GM21529 (cell line): ENCODE measurements at regions not wholly inside any gene's neighbourhood (a gene's known extent, or its start where the extent isn't known, plus 50 kb on each side); places are given as distances from the start of the nearest gene placed in this dataset.

Experiments
- ATAC-seq: cut with Tn5 transposase; IDR thresholded peaks from one replicate; pipeline ENCODE4 v1.9.1; 2021; ENCODE audit not compliant: unreplicated experiment

DNA sequence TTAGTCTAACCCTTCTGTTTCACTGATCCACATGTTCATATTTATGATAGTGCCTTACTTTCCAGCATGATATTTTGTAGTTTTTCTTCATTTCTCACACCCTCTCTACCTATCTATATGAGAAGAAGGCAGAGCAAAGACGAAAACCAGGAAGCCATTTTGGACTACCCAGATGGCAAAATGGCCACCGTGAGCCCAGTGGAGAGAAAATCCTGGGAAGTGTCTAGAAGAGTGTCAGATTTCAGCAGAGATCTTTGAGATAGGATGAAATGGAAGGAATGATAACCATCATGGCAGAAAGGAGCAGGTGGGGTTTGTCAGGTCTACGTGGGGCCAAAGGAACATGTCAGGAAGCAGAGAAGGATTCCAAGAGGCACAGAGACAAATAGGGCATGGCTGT lies 84.0 kb upstream of the MYCN start:
- ATAC-seq: no peak

DNA sequence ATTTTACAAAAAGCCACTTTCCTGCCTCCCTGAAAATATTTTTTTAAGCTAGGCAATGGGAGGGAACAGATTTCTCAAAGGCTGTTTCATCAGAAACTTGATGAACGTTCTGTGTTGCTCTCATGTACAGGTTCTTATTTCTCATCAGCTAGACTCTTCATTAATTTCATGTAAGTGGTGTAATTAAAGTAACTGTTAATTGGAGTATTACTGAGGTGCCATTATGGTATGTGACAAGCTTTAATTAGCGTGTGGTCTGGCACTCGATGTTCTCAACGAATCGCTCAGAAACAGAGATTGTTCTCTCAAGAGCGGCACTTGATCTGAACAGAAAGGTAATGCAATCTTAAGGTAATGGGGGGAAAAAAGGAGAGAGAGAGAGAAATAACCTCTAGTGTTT lies 81.9 kb upstream of the MYCN start:
- ATAC-seq: no peak

GRCh38 chr2:15860051-15860663 lies 80.2 kb upstream of the MYCN start:
- no peak for ATAC-seq

DNA sequence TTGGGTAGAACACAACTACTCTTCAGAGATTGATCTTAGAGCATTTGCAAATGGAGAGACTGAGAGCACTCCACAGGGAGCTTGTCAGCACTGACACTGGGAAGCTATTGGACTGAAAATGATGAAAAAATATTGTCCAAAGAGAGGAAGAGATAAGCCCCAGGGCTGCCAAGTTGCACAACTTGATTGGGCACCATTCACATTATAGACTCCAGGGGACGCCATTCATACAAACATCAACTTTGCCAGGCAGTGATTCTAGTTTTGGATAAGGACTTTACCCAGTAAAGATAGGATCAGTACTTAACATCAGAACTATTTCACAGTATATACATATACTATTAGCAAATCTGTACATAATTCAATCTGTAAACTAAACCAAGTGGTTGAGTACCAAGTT lies 79.6 kb upstream of the MYCN start:
- ATAC-seq: no peak

DNA sequence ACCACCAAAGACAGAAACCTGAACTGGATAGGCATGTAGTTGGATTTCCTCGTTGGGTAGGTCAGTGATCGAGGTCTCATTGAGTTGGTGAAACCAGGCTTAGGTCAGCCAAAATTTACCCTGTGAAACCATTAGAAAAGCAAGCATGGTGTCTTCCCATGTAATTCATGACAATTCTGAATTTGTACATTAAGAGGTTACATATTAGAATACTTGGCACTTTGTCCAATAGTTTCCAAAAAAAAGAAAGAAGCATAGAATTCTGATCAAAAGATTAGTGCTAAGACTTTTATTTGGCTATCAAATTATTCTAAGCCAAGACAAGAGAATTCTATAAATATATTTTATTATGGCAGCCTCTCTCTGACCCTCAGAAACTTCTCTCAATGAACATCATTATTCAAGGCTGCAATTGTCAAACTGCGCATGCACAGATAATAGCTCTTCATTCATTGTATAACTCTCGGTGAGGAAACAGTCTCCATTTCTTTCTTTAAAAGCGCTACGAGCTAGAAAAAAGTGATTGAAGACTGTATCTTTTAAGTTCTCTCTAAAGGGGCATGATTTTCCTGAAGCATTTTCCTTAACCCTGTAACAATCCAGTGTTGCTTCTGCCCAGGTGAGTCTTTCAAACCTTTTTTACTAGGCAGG lies 79.1 kb upstream of the MYCN start:
- no peak for ATAC-seq

- ATAC-seq: no peak
Measured at GRCh38 chr2:15861898-15862297, 78.5 kb upstream of the MYCN start.

DNA sequence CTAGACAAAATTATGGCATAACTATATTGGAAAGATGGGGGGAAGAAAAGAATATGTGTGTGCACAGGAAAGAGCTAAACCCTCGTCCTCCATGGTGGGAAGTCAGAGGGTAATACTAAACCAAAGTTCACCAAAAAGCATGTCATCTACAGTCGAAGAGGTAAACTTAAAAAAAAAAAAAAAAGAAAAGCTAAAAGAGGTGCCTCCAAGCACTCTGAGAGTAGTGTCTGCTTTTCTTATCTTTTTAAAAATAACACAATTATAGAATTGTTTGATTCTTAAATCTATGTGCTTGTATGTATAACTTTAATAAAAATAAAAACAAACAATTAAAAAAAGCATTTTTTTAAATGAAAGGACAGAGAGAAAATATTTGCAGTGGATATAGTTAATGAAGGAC lies 77.3 kb upstream of the MYCN start:
- ATAC-seq: no peak

- ATAC-seq: no peak
Measured at GRCh38 chr2:15863494-15864175, 76.7 kb upstream of the MYCN start.

DNA sequence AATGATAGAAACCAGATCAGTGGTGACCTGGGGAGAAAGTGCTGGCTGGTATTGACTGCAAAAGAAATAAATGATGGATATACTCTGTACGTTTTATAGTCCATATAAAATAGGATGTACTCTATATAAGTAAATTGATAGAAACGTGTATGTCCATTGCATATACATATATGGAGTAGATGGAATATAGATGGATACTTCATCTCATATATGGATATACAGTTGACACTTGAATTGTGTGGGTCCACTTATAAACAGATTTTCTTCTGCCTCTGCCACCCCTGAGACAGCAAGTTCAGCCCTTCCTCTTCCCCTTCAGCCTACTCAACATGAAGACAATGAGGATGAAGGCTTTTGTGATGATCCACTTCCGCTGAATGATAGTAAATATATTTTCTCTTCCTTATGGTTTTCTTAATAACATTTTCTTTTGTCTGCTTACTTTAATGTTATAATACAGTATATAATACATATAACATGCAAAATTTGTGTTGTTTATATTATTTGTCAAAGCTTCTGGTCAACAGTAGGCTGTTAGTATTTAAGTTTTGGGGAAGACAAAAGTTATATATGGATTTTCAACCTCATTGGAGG lies 76.1 kb upstream of the MYCN start:
- ATAC-seq: no peak

DNA sequence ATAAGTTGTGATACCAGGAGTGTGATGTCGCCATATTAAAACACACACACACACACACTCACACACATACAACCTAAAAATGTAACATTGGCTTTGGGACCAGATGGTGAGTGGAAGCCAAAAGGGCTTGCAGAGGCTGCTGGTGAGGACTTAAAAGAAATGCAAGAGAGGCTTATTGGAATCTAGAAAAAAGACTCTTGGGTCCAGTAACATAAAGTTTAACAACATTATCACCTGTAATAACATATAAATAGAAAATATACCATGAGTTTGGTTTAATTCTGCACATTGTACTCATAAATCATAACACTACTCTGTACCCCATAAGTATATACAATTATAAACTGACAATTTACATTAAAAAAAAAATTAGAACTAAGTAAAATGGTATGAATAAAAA lies 74.4 kb upstream of the MYCN start:
- no peak for ATAC-seq

- ATAC-seq: no peak
Measured at GRCh38 chr2:15866563-15867193, 73.7 kb upstream of the MYCN start.

DNA sequence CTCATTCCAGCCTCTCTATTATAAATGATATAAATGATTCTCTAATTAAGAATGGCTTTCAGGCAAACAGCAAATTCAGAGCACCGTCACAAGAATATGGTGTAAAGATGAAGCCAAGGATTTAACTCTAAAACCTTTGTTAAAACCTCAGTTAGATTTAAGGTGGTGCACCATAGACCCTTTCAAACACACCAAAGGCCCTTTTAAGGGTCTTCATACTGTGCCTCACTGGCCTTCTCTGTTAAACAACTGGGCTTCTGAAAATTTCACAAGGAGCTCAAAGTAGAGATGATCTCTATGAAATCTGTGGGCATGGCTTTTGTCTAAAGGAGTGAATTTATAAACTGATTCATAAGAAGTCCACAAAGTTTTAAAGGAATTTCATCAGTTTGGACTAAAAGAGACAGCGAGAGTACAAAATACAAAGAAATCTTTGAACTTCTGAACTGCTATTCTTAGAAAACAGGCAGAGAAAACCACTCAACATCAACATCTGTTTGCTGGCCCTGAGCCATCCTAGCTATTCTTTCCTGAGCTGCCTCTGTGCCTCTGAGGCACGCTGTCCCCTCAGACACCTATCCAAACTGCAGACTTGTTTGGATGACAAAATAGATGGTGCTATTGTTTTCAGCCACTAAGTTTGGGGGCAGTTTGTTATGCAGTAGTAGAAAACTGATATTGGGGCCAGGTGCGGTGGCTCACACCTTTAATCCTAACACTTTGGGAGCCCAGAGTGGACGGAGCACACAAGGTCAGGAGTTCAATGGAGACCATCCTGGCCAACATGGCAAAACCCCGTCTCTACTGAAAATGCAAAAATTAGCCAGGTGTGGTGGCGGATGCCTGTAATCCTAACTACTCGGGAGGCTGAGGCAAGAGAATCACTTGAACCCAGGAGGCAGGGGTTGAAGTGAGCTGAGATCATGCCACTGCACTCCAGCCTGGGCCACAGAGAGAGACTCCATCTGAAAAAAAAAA lies 72.9 kb upstream of the MYCN start:
- ATAC-seq: no peak

DNA sequence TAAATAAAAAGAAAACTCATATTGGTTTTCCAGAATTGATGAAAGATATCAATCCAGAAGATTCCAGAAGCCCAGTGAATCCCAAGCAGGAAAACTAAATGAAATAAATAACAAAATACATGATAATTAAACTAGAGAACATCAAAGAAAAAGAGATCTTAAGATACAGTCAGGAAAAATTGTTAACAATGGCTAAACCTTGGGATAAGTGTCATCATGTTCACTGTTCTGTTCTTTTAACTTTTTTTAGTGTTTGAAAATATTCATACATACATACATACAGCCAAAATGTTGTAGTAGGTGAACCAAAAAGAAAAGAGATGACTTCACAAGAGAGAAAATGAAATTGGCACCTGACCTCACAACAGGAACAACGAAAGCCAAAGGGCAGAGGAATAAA lies 72.2 kb upstream of the MYCN start:
- ATAC-seq: no peak

- ATAC-seq: no peak
Measured at GRCh38 chr2:15868704-15869103, 71.6 kb upstream of the MYCN start.

GRCh38 chr2:15869396-15869795 lies 71.0 kb upstream of the MYCN start:
- ATAC-seq: no peak

DNA sequence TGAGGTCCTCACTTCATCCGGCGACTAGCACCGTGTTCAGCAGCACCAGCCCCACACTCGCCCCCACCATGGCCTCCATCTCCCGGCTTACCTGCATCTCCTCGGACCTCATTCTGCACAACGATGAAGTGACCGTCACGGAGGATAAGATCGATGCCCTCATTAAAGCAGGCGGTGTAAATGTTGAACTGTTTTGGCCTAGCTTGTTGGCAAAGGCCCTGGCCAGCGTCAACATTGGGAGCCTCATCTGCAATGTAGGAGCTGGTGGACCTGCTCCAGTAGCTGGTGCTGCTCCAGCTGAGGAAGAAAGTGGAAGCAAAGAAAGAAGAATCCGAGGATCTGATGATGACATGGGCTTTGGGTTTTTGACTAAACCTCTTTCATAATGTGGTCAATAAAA lies 70.5 kb upstream of the MYCN start:
- ATAC-seq: no peak

GRCh38 chr2:15870565-15870964 lies 69.8 kb upstream of the MYCN start:
- ATAC-seq: no peak

- no peak for ATAC-seq
Measured at GRCh38 chr2:15871239-15871783, 69.0 kb upstream of the MYCN start.

DNA sequence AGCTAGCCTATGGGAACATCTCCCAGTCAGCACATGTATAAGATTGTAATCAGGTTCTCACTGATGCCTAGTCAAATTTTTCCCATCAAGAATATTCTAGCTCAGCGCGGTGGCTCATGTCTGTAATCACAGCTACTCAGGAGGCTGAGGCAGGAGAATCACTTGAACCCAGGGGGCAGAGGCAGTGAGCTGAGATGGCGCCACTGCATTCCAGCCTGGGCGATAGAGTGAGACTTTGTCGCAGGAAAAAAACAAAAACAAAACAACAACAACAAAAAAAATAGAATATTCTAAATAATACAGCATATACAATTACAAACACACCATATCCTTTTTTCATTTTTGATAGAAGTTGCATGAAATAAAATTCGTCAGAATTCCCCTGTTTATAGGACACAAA lies 67.5 kb upstream of the MYCN start:
- no peak for ATAC-seq

DNA sequence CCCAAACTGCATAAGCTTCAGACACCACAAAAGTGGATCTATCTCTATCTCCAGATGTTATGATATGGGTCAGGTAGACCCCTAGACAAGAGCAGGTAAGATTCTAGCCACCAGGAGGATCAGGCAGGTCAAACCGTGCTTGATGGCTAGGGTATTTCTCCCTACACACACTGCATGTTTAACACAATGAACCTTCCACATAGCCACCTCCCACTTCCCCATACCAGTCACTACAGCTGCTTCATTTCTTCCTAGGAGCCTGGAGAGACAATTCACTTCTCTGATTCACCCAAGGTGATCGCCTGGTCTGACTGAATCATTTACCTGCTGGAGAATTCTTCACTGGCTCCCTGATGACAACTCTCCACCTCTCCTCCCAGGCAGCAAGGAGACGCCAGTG lies 66.0 kb upstream of the MYCN start:
- no peak for ATAC-seq
